Adipocyte (in vitro differentiated cells): ENCODE measurements at regions not wholly inside any gene's neighbourhood (a gene's known extent, or its start where the extent isn't known, plus 50 kb on each side); places are given as distances from the start of the nearest gene placed in this dataset.
A peak's percentile ranks its signal among the peaks of the same experiment; 100 is the strongest.
"Not testable (repeated sequence)": the region's sequence is repeated elsewhere in the genome, so short reads cannot be mapped to it uniquely, and the experiment has no call there.

Source experiments
- DNase-seq: peaks from one replicate; pipeline ENCODE4 v3.0.0-alpha.2; 2015; ENCODE audit warnings: low read depth
- H3K27me3 ChIP-seq: replicated peaks from 2 replicates; pipeline ENCODE4 v1.7.0; 2013; ENCODE audit warnings: mild to moderate bottlenecking, low read length, moderate library complexity; ENCODE audit not compliant: control insufficient read depth, insufficient read depth
- H3K36me3 ChIP-seq: 2 replicates; pipeline ENCODE4 v1.7.0; 2013; ENCODE audit warnings: low read length, mild to moderate bottlenecking, moderate library complexity; ENCODE audit not compliant: control insufficient read depth, insufficient read depth, severe bottlenecking
- H3K4me1 ChIP-seq: 2 replicates; pipeline ENCODE4 v1.7.0; 2013; ENCODE audit warnings: mild to moderate bottlenecking, low read length, moderate library complexity; ENCODE audit not compliant: control insufficient read depth, insufficient read depth
- H3K4me3 ChIP-seq: 2 replicates; pipeline ENCODE4 v1.7.0; 2013; ENCODE audit warnings: mild to moderate bottlenecking, low read length, moderate library complexity
- H3K9ac ChIP-seq: 2 replicates; pipeline ENCODE4 v1.7.0; 2013; ENCODE audit warnings: mild to moderate bottlenecking, low read length, moderate library complexity
- H3K9me3 ChIP-seq: 2 replicates; pipeline ENCODE4 v1.7.0; 2013; ENCODE audit warnings: mild to moderate bottlenecking, low read length, moderate library complexity; ENCODE audit not compliant: control insufficient read depth

GRCh38 chr1:143905214-143906179 lies 66.3 kb downstream of the FAM72C start:
- Histone ChIP-seq H3K4me3 (peak overlapping the region; percentile 78), H3K9ac (peak overlapping the region; percentile 72)
- DNase-seq, result peak; percentile 51
- not testable (repeated sequence) for H3K36me3 ChIP-seq, H3K9me3 ChIP-seq, H3K4me1 ChIP-seq, H3K27me3 ChIP-seq

DNA sequence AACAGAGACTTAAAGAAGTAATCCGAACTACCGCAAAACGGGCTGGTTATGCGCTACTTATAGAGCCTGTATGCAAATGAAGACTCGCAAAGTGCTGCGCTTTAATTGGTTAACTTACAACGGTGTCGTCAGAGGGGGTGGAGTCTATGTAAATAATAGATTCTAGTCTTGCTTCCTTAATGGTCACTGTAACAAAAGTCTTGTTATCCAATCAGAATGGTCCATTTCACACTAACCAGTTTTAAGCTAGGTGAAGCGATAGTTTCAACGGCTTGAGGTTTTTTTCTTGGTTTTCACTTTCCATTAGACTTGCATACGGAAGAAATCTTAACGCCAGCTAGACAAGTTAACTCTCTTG lies 67.2 kb downstream of the FAM72C start:
- H3K4me1 ChIP-seq, H3K36me3 ChIP-seq, H3K27me3 ChIP-seq, H3K9me3 ChIP-seq, DNase-seq: not testable (repeated sequence)
- peak overlapping the region; percentile 80 for H3K4me3 ChIP-seq
- peak overlapping the region; percentile 38 for H3K9ac ChIP-seq

DNA sequence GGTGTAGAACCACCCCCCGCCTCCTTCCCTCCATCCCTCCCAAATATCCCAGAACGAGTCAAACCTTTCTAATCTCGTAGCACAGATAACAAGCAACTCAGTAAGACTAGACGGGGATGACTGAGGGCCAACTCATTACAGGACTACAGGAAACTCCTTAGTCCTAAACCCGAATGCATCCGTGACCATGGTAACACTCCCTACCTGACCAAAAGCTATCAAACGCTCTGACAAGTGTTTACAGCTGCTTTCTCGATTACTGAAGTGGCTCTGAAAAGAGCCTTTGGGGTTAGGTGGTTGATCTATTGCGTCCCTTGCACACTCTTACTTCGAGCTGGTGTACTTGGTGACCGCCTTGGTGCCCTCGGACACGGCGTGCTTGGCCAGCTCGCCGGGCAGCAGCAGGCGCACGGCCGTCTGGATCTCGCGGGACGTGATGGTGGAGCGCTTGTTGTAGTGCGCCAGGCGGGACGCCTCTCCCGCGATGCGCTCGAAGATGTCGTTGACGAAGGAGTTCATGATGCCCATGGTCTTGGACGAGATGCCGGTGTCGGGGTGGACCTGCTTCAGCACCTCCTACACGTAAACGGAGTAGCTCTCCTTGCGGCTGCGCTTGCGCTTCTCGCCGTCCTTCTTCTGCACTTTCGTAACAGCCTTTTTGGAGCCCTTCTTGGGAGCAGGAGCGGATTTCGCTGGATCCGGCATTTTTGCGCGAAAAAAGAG lies 67.7 kb downstream of the FAM72C start:
- not testable (repeated sequence) for H3K4me1 ChIP-seq, H3K27me3 ChIP-seq, H3K36me3 ChIP-seq, H3K9me3 ChIP-seq
- Histone ChIP-seq H3K4me3 (peak overlapping the region; percentile 80), H3K9ac (peak overlapping the region; percentile 38)
- peak; percentile 44 for DNase-seq

- not testable (repeated sequence) for DNase-seq, H3K4me3 ChIP-seq, H3K27me3 ChIP-seq, H3K36me3 ChIP-seq, H3K9ac ChIP-seq, H3K9me3 ChIP-seq, H3K4me1 ChIP-seq
Measured at GRCh38 chr1:143896377-143896776, 75.4 kb downstream of the FAM72C start.

GRCh38 chr1:143884932-143885574 lies 86.7 kb downstream of the FAM72C start:
- DNase-seq, result peak; percentile 73
- H3K36me3 ChIP-seq, H3K27me3 ChIP-seq, H3K4me1 ChIP-seq, H3K9ac ChIP-seq, H3K9me3 ChIP-seq, H3K4me3 ChIP-seq: not testable (repeated sequence)

DNA sequence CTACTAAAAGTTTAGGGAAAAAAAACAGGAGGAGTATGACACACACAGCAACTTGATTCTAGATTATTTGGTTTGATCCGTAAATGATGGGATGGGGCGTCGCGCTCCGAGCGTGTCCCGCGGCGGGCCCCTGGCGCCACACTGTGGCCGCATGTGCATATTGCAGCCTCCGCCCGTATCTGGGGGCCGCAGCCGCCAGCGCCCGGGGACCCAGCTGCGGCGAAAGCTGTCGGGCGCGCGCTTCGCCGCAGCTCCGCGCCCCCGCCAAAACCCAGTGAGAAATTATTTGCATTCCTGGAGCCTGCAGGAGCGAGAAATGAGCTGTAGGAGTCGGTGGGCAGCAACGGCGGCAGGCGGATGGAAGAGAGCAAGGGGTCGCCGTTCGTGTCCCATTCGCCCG lies 87.3 kb downstream of the FAM72C start:
- H3K4me3 ChIP-seq, H3K36me3 ChIP-seq: not testable (repeated sequence)

GRCh38 chr1:143879757-143880536 lies 91.8 kb downstream of the FAM72C start:
- H3K36me3 ChIP-seq, H3K4me1 ChIP-seq, H3K9ac ChIP-seq, H3K27me3 ChIP-seq, DNase-seq, H3K4me3 ChIP-seq, H3K9me3 ChIP-seq: not testable (repeated sequence)

More for the DNA sequence above, 87.3 kb downstream of the FAM72C start:
- H3K9me3 ChIP-seq, DNase-seq, H3K4me1 ChIP-seq, H3K27me3 ChIP-seq, H3K9ac ChIP-seq: not testable (repeated sequence)

- not testable (repeated sequence) for H3K9me3 ChIP-seq, DNase-seq, H3K4me3 ChIP-seq, H3K9ac ChIP-seq, H3K27me3 ChIP-seq, H3K36me3 ChIP-seq, H3K4me1 ChIP-seq
Measured at GRCh38 chr1:143875947-143876346, 95.8 kb downstream of the FAM72C start.

DNA sequence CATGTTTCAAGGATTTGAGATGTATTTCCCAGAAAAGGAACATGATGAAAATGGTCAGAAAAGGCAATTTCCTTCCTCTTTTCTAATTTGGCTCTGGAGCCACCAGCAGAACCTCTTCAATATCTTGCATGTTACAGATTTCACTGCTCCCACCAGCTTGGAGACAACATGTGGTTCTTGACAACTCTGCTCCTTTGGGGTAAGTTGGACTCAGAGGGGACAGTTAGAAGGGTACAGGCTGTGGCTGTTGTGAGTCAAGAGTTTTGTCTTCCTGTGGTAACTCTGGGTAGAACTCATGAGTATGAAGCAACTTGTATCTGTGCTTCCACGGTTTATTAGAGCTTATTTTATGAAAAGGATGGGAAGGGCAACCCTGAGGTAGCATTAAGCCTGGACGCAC lies 97.2 kb downstream of the FAM72C start:
- not testable (repeated sequence) for H3K27me3 ChIP-seq, H3K4me3 ChIP-seq, DNase-seq, H3K9me3 ChIP-seq, H3K36me3 ChIP-seq, H3K4me1 ChIP-seq, H3K9ac ChIP-seq

DNA sequence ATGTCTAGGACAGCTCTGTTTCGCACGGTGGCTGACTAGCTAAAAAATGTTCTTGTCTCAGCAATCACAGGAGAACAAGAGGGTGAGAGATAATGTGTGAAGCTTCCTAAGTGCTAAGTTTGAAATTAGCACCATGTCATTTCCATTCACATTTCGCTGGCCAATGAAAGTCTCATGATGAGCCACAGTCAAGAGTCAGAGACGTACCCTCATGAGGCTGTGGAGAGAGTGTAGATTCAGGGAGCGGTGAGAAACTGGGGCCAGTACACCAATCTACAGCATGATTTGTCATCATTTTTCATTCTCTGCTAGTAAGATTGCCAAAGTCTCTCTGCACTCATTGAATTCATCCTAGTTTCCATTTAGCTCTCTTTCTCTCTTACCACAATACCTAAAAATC lies 98.1 kb downstream of the FAM72C start:
- H3K4me3 ChIP-seq, H3K4me1 ChIP-seq, DNase-seq, H3K36me3 ChIP-seq, H3K9ac ChIP-seq, H3K9me3 ChIP-seq, H3K27me3 ChIP-seq: not testable (repeated sequence)

- not testable (repeated sequence) for H3K9ac ChIP-seq, H3K36me3 ChIP-seq, H3K9me3 ChIP-seq, DNase-seq, H3K4me3 ChIP-seq, H3K4me1 ChIP-seq, H3K27me3 ChIP-seq
Measured at GRCh38 chr1:143870388-143870787, 101.4 kb downstream of the FAM72C start.
